Cardiac muscle cell (in vitro differentiated cells and primary cell): ENCODE measurements at regions not wholly inside any gene's neighbourhood (a gene's known extent, or its start where the extent isn't known, plus 50 kb on each side); places are given as distances from the start of the nearest gene placed in this dataset.
A peak's percentile ranks its signal among the peaks of the same experiment; 100 is the strongest.

ENCODE experiments used
- DNase-seq, 2 donors: peaks; one replicate each; pipeline versions ENCODE4 v3.0.0 to v3.0.0-alpha.2; 2010 to 2017; ENCODE audit warnings: low read depth in 1 of 2, low spot score in 1 of 2
- H3K27ac ChIP-seq: fragments of 200-600 bp; sonication (generic); 2 replicates; pipeline ENCODE4 v1.5.1; 2016
- H3K27me3 ChIP-seq: fragments of 200-600 bp; sonication (generic); 2 replicates; pipeline ENCODE4 v1.6.0; 2016; ENCODE audit warnings: control low read depth
- H3K36me3 ChIP-seq: fragments of 200-600 bp; sonication (generic); 2 replicates; pipeline ENCODE4 v1.5.1; 2016; ENCODE audit warnings: control low read depth
- H3K4me1 ChIP-seq: fragments of 200-600 bp; sonication (generic); 2 replicates; pipeline ENCODE4 v1.8.1; 2017; ENCODE audit warnings: low read depth, mild to moderate bottlenecking, mixed run types
- H3K4me3 ChIP-seq: fragments of 200-600 bp; sonication (generic); 2 replicates; pipeline ENCODE4 v1.5.1; 2016; ENCODE audit warnings: mild to moderate bottlenecking
- H3K9me3 ChIP-seq: fragments of 200-600 bp; sonication (generic); 2 replicates; pipeline ENCODE4 v1.5.1; 2017; ENCODE audit warnings: low read depth, mild to moderate bottlenecking, control low read depth
- CTCF ChIP-seq: IDR thresholded peaks from 2 replicates; pipeline ENCODE4 v1.5.1; 2012; ENCODE audit warnings: low read depth, mild to moderate bottlenecking, low read length

- no peak for DNase-seq
- no peak overlapping the region for H3K4me3 ChIP-seq
- H3K9me3 ChIP-seq: no peaks in the 10 kb centered on the region
- H3K27ac ChIP-seq: no peak overlapping the region
- no peaks in the 10 kb centered on the region for H3K36me3 ChIP-seq
- no peak for TF ChIP-seq CTCF
- H3K4me1 ChIP-seq: no peaks in the 10 kb centered on the region
- H3K27me3 ChIP-seq: no peaks in the 10 kb centered on the region
These were observed 334.2 kb upstream of the ALCAM start for GRCh38 chr3:105032541-105032940.

GRCh38 chr3:105033081-105033480 is 333.6 kb upstream of the ALCAM start:
- no peaks in the 10 kb centered on the region for H3K9me3 ChIP-seq
- no peak overlapping the region for H3K4me3 ChIP-seq
- DNase-seq: no peak
- H3K27ac ChIP-seq: no peak overlapping the region
- no peak for TF ChIP-seq CTCF
- no peaks in the 10 kb centered on the region for H3K4me1 ChIP-seq
- no peaks in the 10 kb centered on the region for H3K27me3 ChIP-seq
- no peaks in the 10 kb centered on the region for H3K36me3 ChIP-seq

GRCh38 chr3:105039004-105039403 is 327.7 kb upstream of the ALCAM start:
- Histone ChIP-seq H3K4me3 (no peak overlapping the region), H3K9me3 (no peaks in the 10 kb centered on the region), H3K4me1 (no peaks in the 10 kb centered on the region), H3K36me3 (no peaks in the 10 kb centered on the region), H3K27ac (no peak overlapping the region), H3K27me3 (no peaks in the 10 kb centered on the region)
- no peak for TF ChIP-seq CTCF
- DNase-seq: no peak

- Histone ChIP-seq H3K9me3 (no peaks in the 10 kb centered on the region), H3K27me3 (no peaks in the 10 kb centered on the region), H3K4me1 (no peaks in the 10 kb centered on the region), H3K27ac (no peak overlapping the region), H3K36me3 (no peaks in the 10 kb centered on the region), H3K4me3 (no peak overlapping the region)
- DNase-seq: peak in 1 of 2 donors; percentile 38
- no peak for TF ChIP-seq CTCF
These were observed 326.6 kb upstream of the ALCAM start for GRCh38 chr3:105040026-105040622.

- H3K4me1 ChIP-seq: no peaks in the 10 kb centered on the region
- no peak overlapping the region for H3K4me3 ChIP-seq
- H3K27ac ChIP-seq: no peak overlapping the region
- no peaks in the 10 kb centered on the region for H3K36me3 ChIP-seq
- no peaks in the 10 kb centered on the region for H3K9me3 ChIP-seq
- TF ChIP-seq CTCF: no peak
- no peaks in the 10 kb centered on the region for H3K27me3 ChIP-seq
- no peak for DNase-seq
These were observed 324.1 kb upstream of the ALCAM start for GRCh38 chr3:105042586-105042985.

- no peak overlapping the region for H3K27ac ChIP-seq
- H3K36me3 ChIP-seq: no peaks in the 10 kb centered on the region
- no peak for DNase-seq
- TF ChIP-seq CTCF: no peak
- H3K4me3 ChIP-seq: no peak overlapping the region
- no peaks in the 10 kb centered on the region for H3K4me1 ChIP-seq
- no peaks in the 10 kb centered on the region for H3K27me3 ChIP-seq
- no peaks in the 10 kb centered on the region for H3K9me3 ChIP-seq
These were observed 315.6 kb upstream of the ALCAM start for GRCh38 chr3:105051111-105051510.
